Ammon's horn (tissue), 1 donor: ENCODE measurements at regions not wholly inside any gene's neighbourhood (a gene's known extent, or its start where the extent isn't known, plus 50 kb on each side); places are given as distances from the start of the nearest gene placed in this dataset.
"Not testable (repeated sequence)": the region's sequence is repeated elsewhere in the genome, so short reads cannot be mapped to it uniquely, and the experiment has no call there.

Experiments
- DNase-seq: peaks from one replicate; pipeline ENCODE4 v3.0.0-alpha.2; 2016; ENCODE audit warnings: low spot score

DNA sequence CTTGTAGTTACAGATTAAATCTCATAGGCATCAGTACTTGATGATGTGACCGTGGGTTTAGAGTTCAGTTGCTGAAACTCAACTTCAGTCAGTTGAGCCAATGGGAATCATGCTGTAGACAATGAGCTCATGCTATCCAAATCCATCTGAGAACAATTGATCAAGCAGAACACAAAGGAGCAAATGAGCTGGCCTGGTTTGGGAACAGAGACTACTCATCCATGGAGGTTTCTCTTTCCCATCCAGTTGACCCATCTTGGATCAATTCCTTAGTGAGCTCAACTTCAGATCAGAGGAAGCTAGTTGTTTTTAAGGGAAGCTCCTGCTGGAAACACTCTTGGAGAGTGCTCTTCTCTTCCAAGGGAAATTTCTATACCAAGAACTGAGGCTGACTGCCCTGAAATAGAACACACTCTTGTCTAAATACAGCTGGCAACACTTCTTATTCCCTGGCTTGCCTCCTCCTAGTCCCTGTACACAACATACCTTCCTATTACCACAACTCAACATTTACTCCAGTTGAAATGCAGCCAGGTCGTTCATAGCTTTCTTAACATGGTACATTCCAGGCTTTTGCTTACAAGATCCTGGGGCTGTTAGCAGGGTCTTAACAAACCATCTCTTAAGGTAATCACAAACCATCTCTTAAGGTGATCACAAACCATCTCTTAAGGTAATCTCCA, 203.9 kb upstream of the PRDM1 start:
- DNase-seq: no peak

DNA sequence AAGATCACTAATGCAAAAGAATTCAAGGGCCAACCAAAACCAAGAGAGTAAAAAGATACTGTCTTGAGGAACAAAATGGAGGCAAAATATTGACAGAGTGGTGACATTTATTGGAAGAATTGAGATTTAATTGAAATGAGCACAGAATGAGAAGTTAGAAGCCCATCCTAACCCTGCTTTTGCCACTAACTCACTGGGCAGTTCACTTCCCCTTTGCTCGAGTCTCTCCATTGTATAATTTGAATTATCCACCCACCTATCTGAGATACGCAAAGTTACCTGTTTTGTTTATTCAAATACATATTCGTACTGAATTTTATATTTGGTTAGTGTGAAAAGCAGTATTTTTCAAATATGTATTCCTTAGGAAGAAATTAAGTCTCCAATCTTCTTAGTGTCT, 204.5 kb upstream of the PRDM1 start:
- no peak for DNase-seq

DNA sequence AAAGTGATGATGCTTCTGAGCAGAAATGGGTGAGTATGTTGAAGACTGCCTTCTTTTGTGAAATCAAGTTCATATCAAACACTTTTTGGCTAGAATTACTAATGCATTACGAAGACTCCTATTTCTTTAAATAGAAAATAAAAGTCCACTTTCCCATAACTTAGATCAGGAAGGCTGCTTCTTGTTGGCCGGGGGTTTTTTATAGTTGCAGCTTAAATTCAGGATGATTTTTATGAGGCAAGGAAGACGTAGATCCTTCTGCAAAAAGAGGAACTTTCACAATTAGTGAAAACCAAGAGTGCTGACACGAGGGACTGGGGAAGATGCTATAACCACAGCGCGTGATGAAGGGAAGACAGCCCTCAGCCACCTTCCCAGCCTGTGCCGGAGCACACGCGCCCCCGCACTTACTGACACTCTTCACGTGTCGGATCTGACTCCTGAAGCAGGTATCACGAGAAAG, 206.1 kb upstream of the PRDM1 start:
- peak; percentile 72 for DNase-seq

- DNase-seq: no peak
Observed at GRCh38 chr6:105879146-105879545, 207.0 kb upstream of the PRDM1 start.

DNA sequence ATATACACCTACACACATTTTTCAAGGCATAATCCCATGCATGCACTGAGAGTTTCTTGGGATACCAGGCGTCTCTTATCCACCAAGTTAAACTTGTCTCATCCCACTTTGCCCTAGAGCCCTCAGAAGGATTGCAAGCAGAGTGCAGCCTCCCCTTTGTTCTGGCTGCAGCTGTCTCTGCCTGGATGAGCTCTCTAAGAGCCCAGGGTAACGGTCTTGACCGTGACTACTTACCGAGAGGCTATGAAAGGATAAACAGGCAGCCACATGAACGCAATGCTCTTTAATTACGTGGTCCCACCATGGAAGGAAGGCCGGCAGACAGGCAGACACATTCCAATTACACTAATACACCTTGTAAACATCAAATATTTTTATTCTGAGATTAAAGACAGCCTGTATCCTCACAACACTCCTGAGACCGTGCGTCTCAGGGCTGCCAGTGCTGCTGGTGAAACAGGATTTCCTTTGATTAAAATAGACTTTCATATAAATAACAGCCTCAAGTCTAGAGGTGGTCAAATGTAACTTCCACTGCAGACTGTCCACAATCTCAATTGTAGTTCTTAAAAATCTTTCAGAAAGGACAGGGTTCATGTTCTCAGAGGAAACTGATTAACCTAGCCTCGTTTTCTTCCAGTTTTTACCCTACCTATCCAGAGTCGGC, 210.0 kb upstream of the PRDM1 start:
- DNase-seq: no peak

DNA sequence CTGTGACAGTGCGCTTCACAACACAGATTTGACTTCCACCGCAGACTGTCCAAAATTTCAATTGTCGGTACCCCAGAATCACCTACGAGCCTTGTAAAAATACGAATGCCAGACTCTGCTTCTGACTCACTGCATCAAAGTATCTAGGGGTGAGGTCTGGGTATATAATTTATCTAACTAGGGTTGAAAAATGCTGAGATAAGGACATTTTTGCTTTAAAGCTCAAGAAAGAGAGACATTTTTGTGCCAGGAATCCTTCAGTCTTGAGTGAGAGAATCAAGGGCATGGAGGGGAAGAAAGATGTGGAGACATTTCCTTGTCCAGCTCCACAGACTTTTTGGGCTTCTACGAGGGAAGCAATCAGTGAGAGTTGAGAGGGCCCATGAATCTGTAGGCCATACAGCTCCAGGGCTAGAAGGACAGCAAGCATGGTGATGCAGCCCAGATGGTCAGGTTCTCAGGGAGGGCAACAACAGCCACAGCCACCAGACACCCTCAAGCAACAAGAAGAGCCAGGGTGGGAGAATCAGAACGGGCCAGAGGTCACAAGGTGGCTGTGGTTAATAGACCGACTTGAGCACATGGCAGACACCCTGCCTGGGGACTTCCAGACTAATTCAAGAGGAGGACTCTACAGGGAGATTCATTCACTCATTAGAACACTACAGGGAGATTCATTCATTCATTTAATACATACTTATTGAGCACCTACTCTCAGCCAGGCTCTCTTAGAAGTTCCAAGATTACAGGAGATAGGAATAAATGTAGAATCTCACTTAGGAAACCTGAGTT, 211.1 kb upstream of the PRDM1 start:
- DNase-seq: no peak

DNA sequence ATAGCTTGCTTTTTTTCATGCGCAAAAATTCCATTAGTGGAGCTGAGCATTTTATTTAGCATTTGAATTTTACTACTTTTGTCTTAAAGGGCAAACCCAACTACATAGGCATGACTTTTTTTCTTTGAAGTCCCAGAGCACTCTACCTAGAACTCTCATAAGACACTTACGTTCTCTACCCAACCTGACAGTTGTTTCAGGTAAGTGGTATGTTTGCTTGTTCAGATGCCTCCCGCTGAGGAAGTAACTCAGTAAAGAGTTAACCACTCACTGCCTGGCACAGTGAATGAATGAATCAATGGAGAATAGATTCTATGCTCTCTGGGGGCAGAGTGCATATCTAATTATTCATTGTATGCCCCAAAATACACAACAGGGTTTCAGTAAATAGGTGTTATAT, 212.3 kb upstream of the PRDM1 start:
- no peak for DNase-seq

DNA sequence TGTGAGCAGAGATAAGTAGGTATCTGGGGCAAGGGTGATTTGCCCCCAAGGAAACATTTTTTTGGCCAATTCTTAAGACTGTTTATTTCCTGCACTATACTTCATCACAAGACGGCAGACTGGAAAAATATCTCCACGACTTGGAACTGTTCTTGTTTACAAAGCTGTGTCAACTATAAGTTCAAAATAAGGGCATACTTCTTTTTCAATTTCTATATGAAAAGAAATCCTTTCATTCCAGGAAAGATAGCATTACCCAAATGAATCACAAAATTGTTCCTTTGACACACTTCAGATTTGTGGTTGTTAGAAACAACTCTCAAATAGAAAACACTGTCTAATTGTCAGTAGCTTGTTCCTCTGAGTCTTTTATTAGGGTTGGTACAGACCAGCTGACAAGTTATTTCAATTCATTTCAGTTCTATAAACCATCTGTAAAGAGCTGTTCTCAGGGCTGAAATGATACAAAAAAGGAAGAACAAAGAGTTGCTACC, 212.9 kb upstream of the PRDM1 start:
- DNase-seq: no peak

DNA sequence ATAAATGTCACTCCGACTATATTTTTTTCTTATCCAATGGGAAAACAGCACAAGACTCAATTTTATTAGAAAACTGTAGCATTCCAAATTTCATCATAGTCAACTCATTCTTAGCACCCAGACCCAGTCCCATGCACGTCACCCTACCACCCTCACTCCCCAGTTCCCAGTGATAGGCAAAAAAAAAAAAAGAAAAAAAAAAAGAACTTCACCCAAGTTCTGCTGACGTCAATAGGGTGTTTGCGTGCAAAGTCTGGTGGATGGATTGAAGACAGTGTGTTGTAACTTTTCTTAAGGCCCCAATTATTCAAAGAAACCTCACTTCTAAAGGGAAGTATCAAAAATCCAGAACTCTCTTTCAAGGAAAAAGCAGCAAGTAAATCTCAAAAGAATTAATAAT, 213.9 kb upstream of the PRDM1 start:
- DNase-seq: peak; percentile 47

- no peak for DNase-seq
Observed at GRCh38 chr6:105871542-105871941, 214.6 kb upstream of the PRDM1 start.

- no peak for DNase-seq
Observed at GRCh38 chr6:105869835-105870440, 216.2 kb upstream of the PRDM1 start.

- DNase-seq: no peak
Observed at GRCh38 chr6:105868823-105869460, 217.2 kb upstream of the PRDM1 start.

GRCh38 chr6:105867821-105868220, 218.3 kb upstream of the PRDM1 start:
- no peak for DNase-seq

- peak; percentile 58 for DNase-seq
Observed at GRCh38 chr6:105867277-105867676, 218.9 kb upstream of the PRDM1 start.

DNA sequence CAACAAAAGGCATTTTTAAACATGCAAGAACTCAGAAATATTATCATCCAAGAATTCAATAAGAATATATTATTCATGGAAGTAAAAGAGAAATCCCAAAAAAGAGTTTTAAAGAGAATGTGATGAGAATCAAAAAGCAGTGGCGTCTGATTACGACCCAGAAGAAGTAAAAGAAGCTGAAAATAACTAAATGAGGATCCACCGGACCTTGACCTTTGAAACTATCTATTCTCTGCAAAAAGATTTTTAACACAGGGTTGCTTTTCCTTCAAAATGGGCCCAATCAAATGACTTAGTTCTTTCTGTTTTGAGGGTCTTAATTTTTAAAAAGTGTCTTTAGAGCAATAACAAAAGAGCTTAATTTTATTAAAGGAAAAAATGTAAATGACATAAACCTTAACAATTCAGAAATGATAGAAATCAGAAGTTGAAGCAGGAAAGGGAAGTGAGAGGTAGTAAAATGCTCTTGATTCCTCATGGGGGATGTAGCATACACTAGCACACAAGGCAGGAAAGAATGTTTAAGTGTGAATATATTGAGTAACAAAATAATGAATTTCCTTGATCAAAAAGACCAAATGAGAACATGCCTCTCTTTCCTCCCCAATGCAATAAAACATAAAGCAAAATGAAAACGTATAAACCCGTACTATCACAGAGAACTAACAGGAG, 223.1 kb upstream of the PRDM1 start:
- DNase-seq: no peak

DNA sequence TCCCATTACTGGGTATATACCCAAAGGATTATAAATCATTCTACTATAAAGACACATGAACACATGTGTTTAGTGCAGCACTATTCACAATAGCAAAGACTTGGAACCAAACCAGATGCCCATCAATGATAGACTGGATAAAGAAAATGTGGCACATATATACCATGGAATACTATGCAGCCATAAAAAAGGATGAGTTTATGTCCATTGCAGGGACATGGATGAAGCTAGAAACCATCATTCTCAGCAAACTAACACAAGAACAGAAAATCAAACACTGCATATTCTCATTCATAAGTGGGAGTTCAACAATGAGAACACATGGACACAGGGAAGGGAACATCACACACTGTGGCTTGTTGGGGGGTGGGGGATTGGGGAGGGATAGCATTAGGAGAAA, 225.2 kb upstream of the PRDM1 start:
- not testable (repeated sequence) for DNase-seq

GRCh38 chr6:105859457-105859856, 226.7 kb upstream of the PRDM1 start:
- DNase-seq: no peak

DNA sequence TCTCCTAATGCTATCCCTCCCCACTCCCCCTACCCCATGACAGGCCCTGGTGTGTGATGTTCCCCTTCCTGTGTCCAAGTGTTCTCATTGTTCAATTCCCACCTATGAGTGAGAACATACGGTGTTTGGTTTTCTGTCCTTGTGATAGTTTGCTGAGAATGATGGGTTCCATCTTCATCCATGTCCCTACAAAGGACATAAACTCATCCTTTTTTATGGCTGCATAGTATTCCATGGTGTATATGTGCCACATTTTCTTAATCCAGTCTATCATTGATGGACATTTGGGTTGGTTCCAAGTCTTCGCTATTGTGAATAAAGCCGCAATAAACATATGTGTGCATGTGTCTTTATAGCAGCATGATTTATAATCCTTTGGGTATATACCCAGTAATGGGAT, 227.5 kb upstream of the PRDM1 start:
- not testable (repeated sequence) for DNase-seq

DNA sequence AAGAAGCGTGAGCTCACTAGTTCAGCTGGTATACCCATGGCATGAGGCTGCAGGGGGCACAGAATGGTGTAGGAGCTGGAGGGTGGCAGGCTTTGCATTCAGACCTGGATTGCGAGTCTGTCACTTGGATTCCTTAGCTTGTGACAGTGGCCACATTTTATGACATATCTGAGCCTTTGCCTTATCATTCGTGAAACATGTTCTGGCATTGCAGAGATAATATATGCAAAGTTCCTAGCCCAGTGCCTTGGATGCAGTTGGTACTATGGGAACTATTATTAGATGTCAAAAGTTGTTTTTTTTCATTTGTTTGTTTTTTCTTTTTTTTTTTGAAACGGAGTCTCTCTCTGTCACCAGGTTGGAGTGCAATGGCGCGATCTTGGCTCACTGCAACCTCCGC, 230.7 kb upstream of the PRDM1 start:
- no peak for DNase-seq

DNA sequence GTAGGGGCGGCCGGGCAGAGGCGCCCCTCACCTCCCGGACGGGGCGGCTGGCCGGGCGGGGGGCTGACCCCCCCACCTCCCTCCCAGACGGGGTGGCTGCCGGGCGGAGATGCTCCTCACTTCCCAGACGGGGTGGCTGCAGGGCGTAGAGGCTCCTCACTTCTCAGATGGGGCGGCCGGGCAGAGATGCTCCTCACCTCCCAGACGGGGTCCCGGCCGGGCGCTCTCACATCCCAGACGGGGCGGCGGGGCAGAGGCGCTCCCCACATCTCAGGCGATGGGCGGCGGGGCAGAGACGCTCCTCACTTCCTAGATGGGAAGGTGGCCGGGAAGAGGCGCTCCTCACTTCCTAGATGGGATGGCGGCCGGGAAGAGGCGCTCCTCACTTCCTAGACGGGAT, 232.2 kb upstream of the PRDM1 start:
- not testable (repeated sequence) for DNase-seq

- no peak for DNase-seq
Observed at GRCh38 chr6:105851606-105852005, 234.5 kb upstream of the PRDM1 start.
